ENCODE measurements at regions not wholly inside any gene's neighbourhood (a gene's known extent, or its start where the extent isn't known, plus 50 kb on each side); places are given as distances from the start of the nearest gene placed in this dataset.

- H3K9ac ChIP-seq (ENCODE audit: low read length) = no peak overlapping the region
- DNase-seq = no peak
- H3K79me1 ChIP-seq (ENCODE audit: low read length) = no peaks in the 10 kb centered on the region
- no peak overlapping the region for H4K12ac ChIP-seq (ENCODE audit: low read depth, low read length)
- no peak overlapping the region for H3K14ac ChIP-seq (ENCODE audit: low read length)
- no peaks in the 10 kb centered on the region for H3K79me2 ChIP-seq (ENCODE audit: control insufficient read depth, insufficient read depth, low read length, poor library complexity)
- H2BK5ac ChIP-seq (ENCODE audit: low read depth, low read length, poor library complexity) = no peak overlapping the region
- H3K4me2 ChIP-seq (ENCODE audit: low read length) = no peak overlapping the region
- no peak overlapping the region for H2AK5ac ChIP-seq (ENCODE audit: low read length)
- H4K8ac ChIP-seq (ENCODE audit: low read depth, low read length) = no peak overlapping the region
- H3K4ac ChIP-seq (ENCODE audit: low read depth, low read length) = no peak overlapping the region
- H4K91ac ChIP-seq (ENCODE audit: low read depth, low read length) = no peak overlapping the region
- no peak overlapping the region for H2BK12ac ChIP-seq (ENCODE audit: low read length)
- H3K9me3 ChIP-seq (ENCODE audit: insufficient read depth, low read depth, low read length) = no peaks in the 10 kb centered on the region
- no peak overlapping the region for H2AFZ ChIP-seq (ENCODE audit: insufficient read depth, low read length, poor library complexity)
- H3K4me3 ChIP-seq (ENCODE audit: low read depth, low read length) = no peak overlapping the region
- H2BK120ac ChIP-seq (ENCODE audit: insufficient read depth, low read length, poor library complexity) = no peak overlapping the region
- no peaks in the 10 kb centered on the region for H3K36me3 ChIP-seq (ENCODE audit: control insufficient read depth in 1 of 2, insufficient read depth in 2 of 2, low read length in 2 of 2)
- WGBS (ENCODE audit: extremely low coverage, insufficient coverage, insufficient read length) = no CpG with 5 or more reads among the region's 4 CpGs
- H3K18ac ChIP-seq (ENCODE audit: low read length) = no peak overlapping the region
- H3K27me3 ChIP-seq (ENCODE audit: insufficient read depth, low read length) = no peaks in the 10 kb centered on the region
- H3K27ac ChIP-seq (ENCODE audit: low read depth, low read length) = no peak overlapping the region
- no peak overlapping the region for H3K23ac ChIP-seq (ENCODE audit: low read length)
- H3K4me1 ChIP-seq (ENCODE audit: control insufficient read depth in 1 of 2, insufficient read depth in 2 of 2, low read length in 2 of 2) = no peaks in the 10 kb centered on the region
Observed at GRCh38 chr5:17075236-17075635, 139.1 kb upstream of the MYO10 start.

- Histone ChIP-seq H2BK5ac (ENCODE audit: low read depth, low read length, poor library complexity) (no peak overlapping the region), H3K27ac (ENCODE audit: low read depth, low read length) (no peak overlapping the region), H3K79me1 (ENCODE audit: low read length) (no peaks in the 10 kb centered on the region), H2BK12ac (ENCODE audit: low read length) (no peak overlapping the region), H3K4me2 (ENCODE audit: low read length) (no peak overlapping the region), H4K8ac (ENCODE audit: low read depth, low read length) (no peak overlapping the region), H3K9me3 (ENCODE audit: insufficient read depth, low read depth, low read length) (no peaks in the 10 kb centered on the region), H3K4ac (ENCODE audit: low read depth, low read length) (no peak overlapping the region), H2AK5ac (ENCODE audit: low read length) (no peak overlapping the region), H3K27me3 (ENCODE audit: insufficient read depth, low read length) (no peaks in the 10 kb centered on the region), H3K18ac (ENCODE audit: low read length) (no peak overlapping the region), H3K14ac (ENCODE audit: low read length) (no peak overlapping the region), H2AFZ (ENCODE audit: insufficient read depth, low read length, poor library complexity) (no peak overlapping the region), H3K4me3 (ENCODE audit: low read depth, low read length) (no peak overlapping the region), H3K36me3 (ENCODE audit: control insufficient read depth in 1 of 2, insufficient read depth in 2 of 2, low read length in 2 of 2) (no peaks in the 10 kb centered on the region), H3K9ac (ENCODE audit: low read length) (no peak overlapping the region), H3K23ac (ENCODE audit: low read length) (no peak overlapping the region), H2BK120ac (ENCODE audit: insufficient read depth, low read length, poor library complexity) (no peak overlapping the region), H3K4me1 (ENCODE audit: control insufficient read depth in 1 of 2, insufficient read depth in 2 of 2, low read length in 2 of 2) (no peaks in the 10 kb centered on the region), H4K91ac (ENCODE audit: low read depth, low read length) (no peak overlapping the region), H3K79me2 (ENCODE audit: control insufficient read depth, insufficient read depth, low read length, poor library complexity) (no peaks in the 10 kb centered on the region), H4K12ac (ENCODE audit: low read depth, low read length) (no peak overlapping the region)
- DNase-seq = no peak
- WGBS (ENCODE audit: extremely low coverage, insufficient coverage, insufficient read length) = no CpG with 5 or more reads among the region's 2 CpGs
Observed at GRCh38 chr5:17076272-17076671, 140.2 kb upstream of the MYO10 start.

GRCh38 chr5:17077440-17078233 lies 139.8 kb upstream of the BASP1 start:
- Histone ChIP-seq H3K4ac (ENCODE audit: low read depth, low read length) (no peak overlapping the region), H3K27me3 (ENCODE audit: insufficient read depth, low read length) (no peaks in the 10 kb centered on the region), H4K12ac (ENCODE audit: low read depth, low read length) (no peak overlapping the region), H2AK5ac (ENCODE audit: low read length) (no peak overlapping the region), H3K23ac (ENCODE audit: low read length) (no peak overlapping the region), H3K4me3 (ENCODE audit: low read depth, low read length) (no peak overlapping the region), H3K79me2 (ENCODE audit: control insufficient read depth, insufficient read depth, low read length, poor library complexity) (no peaks in the 10 kb centered on the region), H2BK120ac (ENCODE audit: insufficient read depth, low read length, poor library complexity) (no peak overlapping the region), H4K8ac (ENCODE audit: low read depth, low read length) (no peak overlapping the region), H3K14ac (ENCODE audit: low read length) (no peak overlapping the region), H2AFZ (ENCODE audit: insufficient read depth, low read length, poor library complexity) (no peak overlapping the region), H3K4me1 (ENCODE audit: control insufficient read depth in 1 of 2, insufficient read depth in 2 of 2, low read length in 2 of 2) (no peaks in the 10 kb centered on the region), H3K18ac (ENCODE audit: low read length) (no peak overlapping the region), H2BK12ac (ENCODE audit: low read length) (no peak overlapping the region), H3K9me3 (ENCODE audit: insufficient read depth, low read depth, low read length) (no peaks in the 10 kb centered on the region), H3K36me3 (ENCODE audit: control insufficient read depth in 1 of 2, insufficient read depth in 2 of 2, low read length in 2 of 2) (no peaks in the 10 kb centered on the region), H3K4me2 (ENCODE audit: low read length) (no peak overlapping the region), H3K79me1 (ENCODE audit: low read length) (no peaks in the 10 kb centered on the region), H3K9ac (ENCODE audit: low read length) (no peak overlapping the region), H3K27ac (ENCODE audit: low read depth, low read length) (no peak overlapping the region), H2BK5ac (ENCODE audit: low read depth, low read length, poor library complexity) (no peak overlapping the region), H4K91ac (ENCODE audit: low read depth, low read length) (no peak overlapping the region)
- no CpG with 5 or more reads among the region's 11 CpGs for WGBS (ENCODE audit: extremely low coverage, insufficient coverage, insufficient read length)
- no peak for DNase-seq

- H3K9me3 ChIP-seq (ENCODE audit: insufficient read depth, low read depth, low read length) = no peaks in the 10 kb centered on the region
- H2BK5ac ChIP-seq (ENCODE audit: low read depth, low read length, poor library complexity) = no peak overlapping the region
- no peak overlapping the region for H4K12ac ChIP-seq (ENCODE audit: low read depth, low read length)
- no peak overlapping the region for H2BK12ac ChIP-seq (ENCODE audit: low read length)
- no peak overlapping the region for H3K4ac ChIP-seq (ENCODE audit: low read depth, low read length)
- H3K9ac ChIP-seq (ENCODE audit: low read length) = no peak overlapping the region
- H4K91ac ChIP-seq (ENCODE audit: low read depth, low read length) = peak overlapping the region; percentile 14
- no peaks in the 10 kb centered on the region for H3K36me3 ChIP-seq (ENCODE audit: control insufficient read depth in 1 of 2, insufficient read depth in 2 of 2, low read length in 2 of 2)
- H3K4me3 ChIP-seq (ENCODE audit: low read depth, low read length) = no peak overlapping the region
- H2BK120ac ChIP-seq (ENCODE audit: insufficient read depth, low read length, poor library complexity) = no peak overlapping the region
- H3K14ac ChIP-seq (ENCODE audit: low read length) = no peak overlapping the region
- no CpG with 5 or more reads among the region's 7 CpGs for WGBS (ENCODE audit: extremely low coverage, insufficient coverage, insufficient read length)
- H3K79me1 ChIP-seq (ENCODE audit: low read length) = no peaks in the 10 kb centered on the region
- H3K79me2 ChIP-seq (ENCODE audit: control insufficient read depth, insufficient read depth, low read length, poor library complexity) = no peaks in the 10 kb centered on the region
- H2AK5ac ChIP-seq (ENCODE audit: low read length) = no peak overlapping the region
- H3K18ac ChIP-seq (ENCODE audit: low read length) = no peak overlapping the region
- H3K4me1 ChIP-seq (ENCODE audit: control insufficient read depth in 1 of 2, insufficient read depth in 2 of 2, low read length in 2 of 2) = no peaks in the 10 kb centered on the region
- H3K4me2 ChIP-seq (ENCODE audit: low read length) = no peak overlapping the region
- no peak overlapping the region for H3K27ac ChIP-seq (ENCODE audit: low read depth, low read length)
- H3K27me3 ChIP-seq (ENCODE audit: insufficient read depth, low read length) = no peaks in the 10 kb centered on the region
- no peak overlapping the region for H4K8ac ChIP-seq (ENCODE audit: low read depth, low read length)
- DNase-seq = no peak
- no peak overlapping the region for H2AFZ ChIP-seq (ENCODE audit: insufficient read depth, low read length, poor library complexity)
- no peak overlapping the region for H3K23ac ChIP-seq (ENCODE audit: low read length)
Observed at GRCh38 chr5:17079562-17079961, 137.9 kb upstream of the BASP1 start.
